ENCODE measurements at regions not wholly inside any gene's neighbourhood (a gene's known extent, or its start where the extent isn't known, plus 50 kb on each side); places are given as distances from the start of the nearest gene placed in this dataset.

GRCh38 chr1:61007534-61008364 lies 74.6 kb upstream of the NFIA start:
- no peak overlapping the region for H3K4me3 ChIP-seq (ENCODE audit: low read depth, low read length)
- no peak for DNase-seq (ENCODE audit: low read depth)
- no peak for TF ChIP-seq CTCF (IDR thresholded peaks at IDR 0.05; ENCODE audit: insufficient read depth, low read depth, low read length, missing control alignments)

GRCh38 chr1:61005614-61006580 lies 76.5 kb upstream of the NFIA start:
- no peak for TF ChIP-seq CTCF (IDR thresholded peaks at IDR 0.05; ENCODE audit: insufficient read depth, low read depth, low read length, missing control alignments)
- no peak overlapping the region for H3K4me3 ChIP-seq (ENCODE audit: low read depth, low read length)
- DNase-seq (ENCODE audit: low read depth), result no peak

GRCh38 chr1:61004262-61005003 lies 77.9 kb upstream of the NFIA start:
- H3K4me3 ChIP-seq (ENCODE audit: low read depth, low read length), result no peak overlapping the region
- TF ChIP-seq CTCF (IDR thresholded peaks at IDR 0.05; ENCODE audit: insufficient read depth, low read depth, low read length, missing control alignments), result no peak
- no peak for DNase-seq (ENCODE audit: low read depth)

GRCh38 chr1:61000327-61000726 lies 82.0 kb upstream of the NFIA start:
- TF ChIP-seq CTCF (IDR thresholded peaks at IDR 0.05; ENCODE audit: insufficient read depth, low read depth, low read length, missing control alignments), result no peak
- H3K4me3 ChIP-seq (ENCODE audit: low read depth, low read length), result no peak overlapping the region

GRCh38 chr1:60998786-60999185 lies 83.6 kb upstream of the NFIA start:
- no peak overlapping the region for H3K4me3 ChIP-seq (ENCODE audit: low read depth, low read length)
- DNase-seq (ENCODE audit: low read depth), result no peak
- TF ChIP-seq CTCF (IDR thresholded peaks at IDR 0.05; ENCODE audit: insufficient read depth, low read depth, low read length, missing control alignments), result no peak

More at GRCh38 chr1:61000327-61000726, 82.0 kb upstream of the NFIA start:
- DNase-seq (ENCODE audit: low read depth), result no peak

GRCh38 chr1:60994828-60995492 lies 87.4 kb upstream of the NFIA start:
- TF ChIP-seq CTCF (IDR thresholded peaks at IDR 0.05; ENCODE audit: insufficient read depth, low read depth, low read length, missing control alignments), result no peak
- DNase-seq (ENCODE audit: low read depth), result no peak
- no peak overlapping the region for H3K4me3 ChIP-seq (ENCODE audit: low read depth, low read length)
